Neural progenitor cell (in vitro differentiated cells): ENCODE measurements at regions not wholly inside any gene's neighbourhood (a gene's known extent, or its start where the extent isn't known, plus 50 kb on each side); places are given as distances from the start of the nearest gene placed in this dataset.

Experiments used
- DNase-seq: peaks from one replicate; pipeline ENCODE4 v3.0.0-alpha.2; 2016; ENCODE audit warnings: low spot score
- H2AFZ ChIP-seq: fragments of 200-600 bp; sonication (generic); replicated peaks from 2 replicates; pipeline ENCODE4 v1.6.1; 2016; ENCODE audit warnings: antibody characterized with exemption
- H3F3A ChIP-seq: fragments of 200-600 bp; sonication (generic); 2 replicates; pipeline ENCODE4 v1.6.1; 2016; ENCODE audit warnings: antibody characterized with exemption, low read depth
- H3K27ac ChIP-seq: fragments of 200-600 bp; sonication (generic); 2 replicates; pipeline ENCODE4 v1.5.1; 2016; ENCODE audit warnings: mild to moderate bottlenecking
- H3K27me3 ChIP-seq: fragments of 200-600 bp; sonication (generic); 2 replicates; pipeline ENCODE4 v1.6.1; 2016; ENCODE audit warnings: mild to moderate bottlenecking, moderate library complexity
- H3K36me3 ChIP-seq: fragments of 200-600 bp; sonication (generic); 2 replicates; pipeline ENCODE4 v1.5.1; 2016
- H3K4me1 ChIP-seq: fragments of 200-600 bp; sonication (generic); 2 replicates; pipeline ENCODE4 v1.6.1; 2016; ENCODE audit warnings: mixed run types
- H3K4me2 ChIP-seq: fragments of 200-600 bp; sonication (generic); 2 replicates; pipeline ENCODE4 v1.6.1; 2016
- H3K4me3 ChIP-seq: fragments of 200-600 bp; sonication (generic); 2 replicates; pipeline ENCODE4 v1.5.1; 2016
- H3K79me2 ChIP-seq: fragments of 200-600 bp; sonication (generic); 2 replicates; pipeline ENCODE4 v1.6.1; 2016; ENCODE audit warnings: low read depth
- H3K9ac ChIP-seq: fragments of 200-600 bp; sonication (generic); 2 replicates; pipeline ENCODE4 v1.6.1; 2016
- H3K9me3 ChIP-seq: fragments of 200-600 bp; sonication (generic); 2 replicates; pipeline ENCODE4 v1.5.1; 2016; ENCODE audit warnings: low read depth
- H4K20me1 ChIP-seq: fragments of 200-600 bp; sonication (generic); 2 replicates; pipeline ENCODE4 v1.6.1; 2016; ENCODE audit warnings: low read depth
- H3K27ac Mint-ChIP-seq: 3 replicates; pipeline ENCODE4 v1.8.0; 2021; ENCODE audit warnings: mixed read lengths
- H3K27me3 Mint-ChIP-seq: 2 replicates; pipeline ENCODE4 v1.8.0; 2022; ENCODE audit warnings: low read depth, mild to moderate bottlenecking, inconsistent platforms, moderate library complexity, mixed read lengths; ENCODE audit not compliant: insufficient read depth
- H3K36me3 Mint-ChIP-seq: 3 replicates; pipeline ENCODE4 v1.8.0; 2021; ENCODE audit warnings: mixed read lengths
- H3K4me1 Mint-ChIP-seq: 3 replicates; pipeline ENCODE4 v1.8.0; 2021; ENCODE audit warnings: mixed read lengths
- H3K4me3 Mint-ChIP-seq: 3 replicates; pipeline ENCODE4 v1.8.0; 2021; ENCODE audit warnings: mild to moderate bottlenecking, moderate library complexity, mixed read lengths
- H3K9me3 Mint-ChIP-seq: 3 replicates; pipeline ENCODE4 v1.8.0; 2020; ENCODE audit warnings: mixed read lengths
- CTCF ChIP-seq: fragments of 200-600 bp; sonication (generic); IDR thresholded peaks from 2 replicates; pipeline ENCODE4 v1.5.1; 2017; ENCODE audit warnings: antibody characterized with exemption, mild to moderate bottlenecking
- EZH2 ChIP-seq: fragments of 200-600 bp; sonication (generic); IDR thresholded peaks from 2 replicates; pipeline ENCODE4 v1.6.1; 2017; ENCODE audit warnings: antibody characterized with exemption, mild to moderate bottlenecking, moderate library complexity
- EZH2phosphoT487 ChIP-seq: fragments of 200-600 bp; sonication (generic); IDR thresholded peaks from 2 replicates; pipeline ENCODE4 v1.6.1; 2017; ENCODE audit warnings: antibody characterized with exemption

- H3K79me2 ChIP-seq, result no peaks in the 10 kb centered on the region
- H3K4me2 ChIP-seq, result no peak overlapping the region
- no peaks in the 10 kb centered on the region for H4K20me1 ChIP-seq
- Mint-ChIP-seq H3K4me1 (no peaks in the 10 kb centered on the region), H3K9me3 (no peaks in the 10 kb centered on the region), H3K4me3 (no peak overlapping the region), H3K27ac (no peak overlapping the region), H3K36me3 (no peaks in the 10 kb centered on the region), H3K27me3 (no peaks in the 10 kb centered on the region)
- TF ChIP-seq EZH2 (no peak), CTCF (no peak), EZH2phosphoT487 (no peak)
- no peaks in the 10 kb centered on the region for H3F3A ChIP-seq
- H3K9ac ChIP-seq, result no peak overlapping the region
- no peaks in the 10 kb centered on the region for H3K9me3 ChIP-seq
- H3K27ac ChIP-seq, result no peak overlapping the region
- no peaks in the 10 kb centered on the region for H3K36me3 ChIP-seq
- H3K27me3 ChIP-seq, result no peaks in the 10 kb centered on the region
- H3K4me1 ChIP-seq, result no peaks in the 10 kb centered on the region
- H2AFZ ChIP-seq, result no peak overlapping the region
- no peak for DNase-seq
- no peak overlapping the region for H3K4me3 ChIP-seq
Observed at GRCh38 chr4:36771411-36772153, 473.0 kb upstream of the NWD2 start.

GRCh38 chr4:36772154-36772516 lies 472.4 kb upstream of the NWD2 start:
- no peaks in the 10 kb centered on the region for H3K4me1 ChIP-seq
- H3K36me3 ChIP-seq, result no peaks in the 10 kb centered on the region
- no peaks in the 10 kb centered on the region for H4K20me1 ChIP-seq
- H3K27ac ChIP-seq, result no peak overlapping the region
- no peaks in the 10 kb centered on the region for H3K79me2 ChIP-seq
- Mint-ChIP-seq H3K36me3 (no peaks in the 10 kb centered on the region), H3K27ac (no peak overlapping the region), H3K4me1 (no peaks in the 10 kb centered on the region), H3K27me3 (no peaks in the 10 kb centered on the region), H3K4me3 (no peak overlapping the region), H3K9me3 (no peaks in the 10 kb centered on the region)
- H3K27me3 ChIP-seq, result no peaks in the 10 kb centered on the region
- no peak overlapping the region for H3K4me3 ChIP-seq
- no peaks in the 10 kb centered on the region for H3F3A ChIP-seq
- no peak for TF ChIP-seq EZH2phosphoT487
- no peak for TF ChIP-seq CTCF
- TF ChIP-seq EZH2, result no peak
- no peak overlapping the region for H2AFZ ChIP-seq
- H3K9me3 ChIP-seq, result no peaks in the 10 kb centered on the region
- no peak for DNase-seq
- H3K4me2 ChIP-seq, result no peak overlapping the region
- H3K9ac ChIP-seq, result no peak overlapping the region

- no peaks in the 10 kb centered on the region for H3K9me3 Mint-ChIP-seq
- Histone ChIP-seq H3K4me1 (no peaks in the 10 kb centered on the region), H3K79me2 (no peaks in the 10 kb centered on the region), H3K36me3 (no peaks in the 10 kb centered on the region), H3K4me2 (no peak overlapping the region), H3K9ac (no peak overlapping the region), H3K27me3 (no peaks in the 10 kb centered on the region), H3K4me3 (no peak overlapping the region), H3F3A (no peaks in the 10 kb centered on the region), H4K20me1 (no peaks in the 10 kb centered on the region), H3K27ac (no peak overlapping the region), H3K9me3 (no peaks in the 10 kb centered on the region), H2AFZ (no peak overlapping the region)
- H3K27me3 Mint-ChIP-seq, result no peaks in the 10 kb centered on the region
- no peak overlapping the region for H3K27ac Mint-ChIP-seq
- TF ChIP-seq EZH2phosphoT487, result no peak
- TF ChIP-seq EZH2, result no peak
- TF ChIP-seq CTCF, result no peak
- H3K4me3 Mint-ChIP-seq, result no peak overlapping the region
- no peaks in the 10 kb centered on the region for H3K36me3 Mint-ChIP-seq
- no peak for DNase-seq
- no peaks in the 10 kb centered on the region for H3K4me1 Mint-ChIP-seq
Observed at GRCh38 chr4:36773467-36773866, 471.1 kb upstream of the NWD2 start.
